Hematopoietic multipotent progenitor cell treated with erythropoietin and hydrocortisone succinate and interleukin-3 and kit ligand, for 8 days (in vitro differentiated cells): ENCODE measurements at regions not wholly inside any gene's neighbourhood (a gene's known extent, or its start where the extent isn't known, plus 50 kb on each side); places are given as distances from the start of the nearest gene placed in this dataset.
"Not testable (repeated sequence)": the region's sequence is repeated elsewhere in the genome, so short reads cannot be mapped to it uniquely, and the experiment has no call there.

ENCODE experiments used
- DNase-seq: peaks from one replicate; pipeline ENCODE4 v3.0.0-alpha.2; 2015

DNA sequence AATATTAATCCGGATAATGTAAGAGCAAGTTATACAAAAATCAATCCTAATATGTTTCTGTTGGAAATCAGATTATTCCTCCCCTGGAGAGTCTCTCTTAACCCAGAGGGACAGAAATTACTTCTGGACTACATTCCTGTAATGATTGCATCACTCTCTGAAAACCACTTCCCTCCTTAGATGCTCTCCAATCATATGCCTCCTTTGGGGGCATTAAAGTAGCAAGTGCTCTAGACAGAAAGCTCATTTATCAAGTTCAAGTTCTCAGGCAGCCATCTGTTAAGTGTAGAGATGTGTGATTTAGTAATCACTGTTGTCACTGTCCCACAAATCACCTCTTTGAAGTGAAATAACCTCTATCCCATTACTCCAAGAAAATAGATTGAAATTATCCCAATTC lies 247.1 kb downstream of the SLCO4C1 start:
- no peak for DNase-seq

GRCh38 chr5:102047073-102047472 lies 249.0 kb downstream of the SLCO4C1 start:
- DNase-seq = not testable (repeated sequence)

DNA sequence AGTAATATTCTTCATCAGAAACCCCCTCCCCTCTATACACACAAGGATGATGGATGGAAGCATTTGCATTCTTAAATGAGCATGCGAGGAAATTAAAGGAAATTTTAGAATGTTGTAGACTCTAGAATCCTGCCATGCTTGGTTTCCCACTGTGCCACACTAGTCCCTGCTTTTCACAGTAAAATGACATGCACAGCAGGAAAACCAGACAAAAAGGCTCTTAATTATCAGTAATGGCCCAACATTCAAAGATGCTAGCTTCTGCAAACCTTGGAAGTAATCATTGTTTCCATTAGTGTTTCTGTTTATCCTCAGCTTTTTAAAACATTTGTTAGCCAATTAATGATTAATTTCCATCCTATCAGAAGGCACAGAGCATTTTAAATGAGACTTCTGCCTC lies 255.8 kb downstream of the SLCO4C1 start:
- no peak for DNase-seq

DNA sequence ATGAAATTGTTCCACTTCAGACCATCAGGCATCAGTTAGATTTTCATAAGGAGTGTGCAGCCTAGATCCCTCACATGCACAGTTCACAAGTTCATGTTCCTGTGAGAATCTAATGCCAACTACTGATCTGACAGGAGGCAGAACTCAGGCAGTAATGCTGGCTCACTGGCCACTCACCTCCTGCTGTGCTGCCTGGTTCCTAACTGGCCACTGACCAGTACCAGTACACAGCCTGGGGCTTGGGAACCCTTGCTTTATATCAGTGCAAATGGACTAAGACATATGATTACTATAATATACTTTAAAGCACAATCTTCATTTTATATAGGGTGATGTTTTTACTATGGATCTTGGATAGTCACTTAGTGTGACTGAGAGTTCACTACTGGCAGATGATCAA lies 259.2 kb downstream of the SLCO4C1 start:
- no peak for DNase-seq

- no peak for DNase-seq
Observed at GRCh38 chr5:102031711-102032110, 264.4 kb downstream of the SLCO4C1 start.

GRCh38 chr5:102018690-102019089 lies 277.4 kb downstream of the SLCO4C1 start:
- DNase-seq = no peak

DNA sequence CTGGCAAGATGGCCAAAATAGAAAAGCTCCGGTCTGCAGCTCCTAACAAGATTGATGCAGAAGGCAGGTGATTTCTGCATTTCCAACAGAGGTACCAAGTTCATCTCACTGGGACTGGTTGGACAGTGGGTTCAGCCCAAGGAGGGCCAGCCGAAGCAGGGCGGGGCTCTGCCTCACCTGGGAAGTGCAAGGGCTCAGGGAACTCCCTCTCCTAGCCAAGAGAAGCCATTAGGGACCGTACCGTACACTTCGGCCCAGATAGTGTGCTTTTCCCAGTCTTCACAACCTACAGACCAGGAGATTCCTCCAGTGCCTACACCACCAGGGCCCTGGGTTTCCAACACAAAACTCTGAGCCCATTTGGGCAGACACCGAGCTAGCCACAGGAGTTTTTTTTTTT lies 277.8 kb downstream of the SLCO4C1 start:
- no peak for DNase-seq

- no peak for DNase-seq
Observed at GRCh38 chr5:102014371-102014770, 281.7 kb downstream of the SLCO4C1 start.

DNA sequence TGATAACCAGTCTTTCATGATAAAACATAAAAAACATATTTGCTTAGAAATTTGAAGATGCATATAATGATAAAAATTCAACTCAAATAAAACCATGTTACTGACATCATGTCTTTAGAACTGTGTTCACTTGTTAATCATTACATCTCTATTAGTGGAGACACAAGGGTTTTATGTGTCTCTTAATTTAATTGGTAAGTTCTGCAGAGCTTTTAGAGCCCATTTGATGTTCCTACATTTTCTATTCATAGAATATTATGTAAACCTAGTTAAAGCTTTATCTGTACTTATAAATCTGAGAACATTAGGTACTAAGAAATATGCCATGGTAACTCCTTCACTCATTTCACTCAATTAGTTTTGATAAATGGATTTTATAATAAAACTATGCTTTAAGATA lies 285.4 kb downstream of the SLCO4C1 start:
- DNase-seq = no peak

- DNase-seq = no peak
Observed at GRCh38 chr5:101997235-101997634, 298.8 kb downstream of the SLCO4C1 start.

DNA sequence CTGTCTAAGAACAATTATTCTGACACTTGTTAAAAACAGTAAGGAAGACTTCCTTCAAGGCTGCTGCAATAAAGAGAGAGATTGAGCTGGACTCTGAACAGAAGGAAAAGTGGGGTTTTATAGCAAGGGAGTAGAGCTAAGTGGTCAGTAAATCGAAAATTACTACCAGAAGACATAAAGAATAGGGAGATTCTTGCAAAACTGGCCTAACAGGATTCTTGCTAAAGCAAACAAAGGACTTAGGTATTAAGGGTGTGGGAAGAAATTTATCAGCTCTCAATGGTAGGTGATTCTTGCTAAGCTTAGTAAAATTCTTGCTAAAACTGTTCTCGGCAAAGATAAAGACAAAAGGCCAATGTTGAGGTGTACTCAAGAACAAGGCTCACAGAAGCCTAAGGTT lies 300.5 kb downstream of the SLCO4C1 start:
- no peak for DNase-seq

DNA sequence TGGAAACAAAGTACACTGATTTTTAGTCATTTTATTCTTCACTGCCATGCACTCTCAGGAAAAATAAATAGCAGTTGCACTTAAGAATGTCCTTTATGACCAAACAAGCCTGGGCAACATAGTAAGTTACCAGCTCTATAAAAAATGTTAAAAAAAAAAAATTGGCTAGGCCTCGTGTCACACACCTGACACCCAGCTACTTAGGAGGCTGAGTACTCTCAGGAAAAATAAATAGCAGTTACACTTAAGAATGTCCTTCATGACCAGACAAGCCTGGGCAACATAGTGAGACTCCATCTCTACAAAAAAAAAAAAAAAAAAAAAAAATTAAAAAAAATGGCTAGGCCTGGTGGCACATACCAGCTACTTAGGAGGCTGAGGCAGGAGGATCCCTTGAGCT lies 304.6 kb downstream of the SLCO4C1 start:
- no peak for DNase-seq

- no peak for DNase-seq
Observed at GRCh38 chr5:101989659-101990058, 306.4 kb downstream of the SLCO4C1 start.

GRCh38 chr5:101977729-101978345 lies 318.2 kb downstream of the SLCO4C1 start:
- DNase-seq = peak; percentile 47

- DNase-seq = no peak
Observed at GRCh38 chr5:101976933-101977332, 319.2 kb downstream of the SLCO4C1 start.

DNA sequence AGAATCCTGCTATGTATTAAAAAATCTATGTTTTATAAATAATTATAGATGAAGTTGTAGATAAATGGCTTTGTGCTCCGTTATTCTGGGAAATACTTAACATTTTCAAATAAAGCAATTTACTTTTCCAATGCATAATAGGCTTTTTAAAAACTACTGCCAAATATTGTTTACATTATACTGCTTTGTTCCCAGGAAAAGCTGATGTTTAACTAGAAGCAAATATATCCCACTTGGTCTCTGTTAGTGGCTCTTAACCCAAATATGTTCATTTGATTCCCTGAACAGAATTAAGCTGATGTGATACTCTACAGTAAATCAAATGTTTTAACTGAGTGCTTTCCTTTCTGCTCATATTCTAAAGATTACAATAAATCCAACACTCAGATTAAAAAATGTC lies 326.3 kb downstream of the SLCO4C1 start:
- DNase-seq = no peak

GRCh38 chr5:101966476-101966875 lies 329.6 kb downstream of the SLCO4C1 start:
- no peak for DNase-seq

GRCh38 chr5:101955891-101956290 lies 340.2 kb downstream of the SLCO4C1 start:
- no peak for DNase-seq

DNA sequence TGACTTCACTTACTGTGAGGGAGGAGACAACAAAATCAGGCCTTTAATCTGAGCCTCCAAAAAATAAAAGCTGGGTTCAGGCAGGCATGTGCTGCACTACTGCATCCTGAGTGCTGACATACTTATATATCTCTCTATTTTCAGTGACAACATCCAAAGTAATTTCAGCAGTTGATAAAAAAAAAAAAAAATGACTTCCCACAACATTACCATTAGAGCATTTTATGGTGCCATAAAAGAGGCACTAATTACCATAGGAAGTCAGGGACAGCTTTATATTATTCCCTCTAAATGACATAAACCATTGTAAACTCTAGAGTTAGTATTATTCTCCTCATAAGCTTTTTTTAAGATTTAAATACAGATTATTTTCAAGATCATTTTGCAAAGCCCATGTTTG lies 346.1 kb downstream of the SLCO4C1 start:
- DNase-seq = no peak

- no peak for DNase-seq
Observed at GRCh38 chr5:101948615-101949014, 347.5 kb downstream of the SLCO4C1 start.

DNA sequence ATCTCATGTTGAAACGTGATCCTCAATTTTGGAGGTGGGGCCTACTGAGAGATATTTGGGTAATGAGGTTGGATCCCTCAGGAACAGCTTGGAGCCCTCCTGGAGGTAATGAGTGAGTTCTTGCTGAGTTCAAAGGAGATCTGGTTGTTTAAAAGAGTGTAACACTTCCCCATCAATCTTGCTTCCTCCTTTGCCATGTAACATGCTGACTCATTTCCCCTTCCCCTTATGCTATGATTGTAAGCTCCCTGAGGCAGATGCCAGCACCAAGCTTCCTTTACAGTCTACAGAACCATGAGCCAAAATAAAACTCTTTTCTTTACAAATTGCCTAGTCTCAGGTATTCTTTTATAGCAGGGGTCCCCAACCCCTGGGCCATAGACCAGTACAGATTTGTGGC lies 352.3 kb downstream of the SLCO4C1 start:
- DNase-seq = peak; percentile 5

- DNase-seq = peak; percentile 22
Observed at GRCh38 chr5:101942321-101942882, 353.7 kb downstream of the SLCO4C1 start.

GRCh38 chr5:101937041-101937440 lies 359.0 kb downstream of the SLCO4C1 start:
- DNase-seq = no peak

DNA sequence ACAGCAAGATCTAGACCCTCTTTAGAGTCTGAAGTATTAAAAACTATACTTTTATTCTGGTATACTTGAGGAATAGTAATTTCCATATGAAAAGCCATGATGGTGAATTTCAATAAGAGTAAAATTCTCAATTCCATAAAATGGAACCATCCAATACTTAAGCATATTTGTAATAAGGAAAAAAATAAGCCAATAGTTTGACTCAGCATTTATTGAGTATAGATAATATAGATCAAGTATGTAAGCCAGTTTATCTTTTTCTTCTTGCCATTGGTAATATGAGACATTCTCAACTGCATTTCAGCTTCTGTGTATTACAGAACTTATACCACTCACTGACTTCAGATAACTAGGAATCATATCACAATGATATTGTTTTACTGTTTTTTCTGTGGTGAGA lies 361.0 kb downstream of the SLCO4C1 start:
- DNase-seq = no peak

DNA sequence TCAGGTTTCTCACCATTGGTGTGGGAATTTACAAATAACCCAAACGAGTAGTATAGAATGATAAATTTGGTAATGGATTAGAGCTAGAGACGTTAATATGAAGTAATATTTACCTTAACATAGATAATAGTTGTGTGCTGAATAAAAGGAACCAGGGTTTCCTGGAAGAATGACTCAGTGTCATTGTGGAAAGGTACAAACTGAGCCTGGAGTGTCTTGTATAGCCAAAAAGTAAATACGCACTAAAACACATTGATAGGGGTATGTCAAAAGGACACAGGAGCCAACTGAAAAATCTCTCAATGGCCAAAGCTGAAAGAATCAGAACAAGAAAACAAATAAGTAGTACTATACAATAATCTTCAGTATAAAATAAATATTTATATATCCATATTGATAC lies 363.5 kb downstream of the SLCO4C1 start:
- no peak for DNase-seq
